Activated CD4-positive, alpha-beta memory T cell treated with anti-CD3 and anti-CD28 coated beads for 36 hours (primary cell): ENCODE measurements at regions not wholly inside any gene's neighbourhood (a gene's known extent, or its start where the extent isn't known, plus 50 kb on each side); places are given as distances from the start of the nearest gene placed in this dataset.

Experiments
- CTCF ChIA-PET: fragments of 350-600 bp; sonication (Branson Sonifier 250); formaldehyde crosslinking; loops from one replicate; lab custom pipeline; 2021; ENCODE audit warnings: antibody characterized with exemption, inconsistent platforms; lab: Charles Lee
- POLR2A ChIA-PET: fragments of 350-600 bp; sonication (Branson Sonifier 250); formaldehyde crosslinking; loops from one replicate; lab custom pipeline; 2021; ENCODE audit warnings: antibody characterized with exemption; lab: Charles Lee
- DNase-seq: peaks from one replicate; pipeline ENCODE4 v3.0.0-alpha.2; 2020
- H3K27ac Mint-ChIP-seq: one replicate; pipeline ENCODE4 v1.8.0; 2021; ENCODE audit warnings: mixed read lengths
- H3K27me3 Mint-ChIP-seq: one replicate; pipeline ENCODE4 v1.8.0; 2021; ENCODE audit warnings: mixed read lengths
- H3K36me3 Mint-ChIP-seq: one replicate; pipeline ENCODE4 v1.8.0; 2021; ENCODE audit warnings: mixed read lengths
- H3K4me1 Mint-ChIP-seq: one replicate; pipeline ENCODE4 v1.8.0; 2021; ENCODE audit warnings: low read depth, mixed read lengths
- H3K4me3 Mint-ChIP-seq: one replicate; pipeline ENCODE4 v1.8.0; 2021; ENCODE audit warnings: mild to moderate bottlenecking, mixed read lengths
- H3K9me3 Mint-ChIP-seq: one replicate; pipeline ENCODE4 v1.8.0; 2021; ENCODE audit warnings: mixed read lengths
- intact Hi-C: fragments of 100-400 bp; cut with micrococcal nuclease; formaldehyde crosslinking; loops from one replicate; pipeline ENCODE4 v1.15.1; 2023

- peaks cover 9% of the 10 kb centered on the region for H3K27me3 Mint-ChIP-seq
- intact Hi-C loops = no loop called here
- CTCF ChIA-PET = interaction anchor here (0.9 to 1.4 kb wide), 2 partner anchors 16 to 254 kb away, joined by 3 read pairs; no protein-coding TSS in a partner anchor
Observed at GRCh38 chr17:27396941-27397340, 59.3 kb upstream of the KSR1 start.

GRCh38 chr17:27398691-27399090 lies 57.6 kb upstream of the KSR1 start:
- Mint-ChIP-seq H3K9me3 (no peaks in the 10 kb centered on the region), H3K36me3 (no peaks in the 10 kb centered on the region), H3K4me1 (no peaks in the 10 kb centered on the region), H3K4me3 (no peak overlapping the region), H3K27me3 (peaks cover 9% of the 10 kb centered on the region), H3K27ac (no peak overlapping the region)
- intact Hi-C loops = no loop called here
- CTCF ChIA-PET = interaction anchor here (0.5 to 0.9 kb wide), 2 partner anchors 9 to 201 kb away, joined by 3 to 5 read pairs; no protein-coding TSS in a partner anchor
- POLR2A ChIA-PET = no interaction called here
- no peak for DNase-seq

More at GRCh38 chr17:27396941-27397340, 59.3 kb upstream of the KSR1 start:
- Mint-ChIP-seq H3K27ac (no peak overlapping the region), H3K4me3 (no peak overlapping the region), H3K4me1 (no peaks in the 10 kb centered on the region), H3K9me3 (no peaks in the 10 kb centered on the region), H3K36me3 (no peaks in the 10 kb centered on the region)
- POLR2A ChIA-PET = no interaction called here
- DNase-seq = no peak

GRCh38 chr17:27400991-27401390 lies 55.3 kb upstream of the KSR1 start:
- no peak overlapping the region for H3K27ac Mint-ChIP-seq
- no peak for DNase-seq
- no peaks in the 10 kb centered on the region for H3K36me3 Mint-ChIP-seq
- POLR2A ChIA-PET = no interaction called here
- CTCF ChIA-PET = no interaction called here
- intact Hi-C loops = no loop called here
- no peak overlapping the region for H3K4me3 Mint-ChIP-seq
- H3K27me3 Mint-ChIP-seq = peaks cover 1% of the 10 kb centered on the region
- H3K4me1 Mint-ChIP-seq = no peaks in the 10 kb centered on the region
- no peaks in the 10 kb centered on the region for H3K9me3 Mint-ChIP-seq

GRCh38 chr17:27402943-27403342 lies 53.3 kb upstream of the KSR1 start:
- DNase-seq = no peak
- H3K36me3 Mint-ChIP-seq = no peaks in the 10 kb centered on the region
- no peaks in the 10 kb centered on the region for H3K9me3 Mint-ChIP-seq
- no peaks in the 10 kb centered on the region for H3K27me3 Mint-ChIP-seq
- intact Hi-C loops = no loop called here
- no peaks in the 10 kb centered on the region for H3K4me1 Mint-ChIP-seq
- H3K27ac Mint-ChIP-seq = no peak overlapping the region
- ChIA-PET POLR2A (no interaction called here), CTCF (no interaction called here)
- no peak overlapping the region for H3K4me3 Mint-ChIP-seq

GRCh38 chr17:27403480-27404005 lies 52.7 kb upstream of the KSR1 start:
- no peaks in the 10 kb centered on the region for H3K27me3 Mint-ChIP-seq
- no peak overlapping the region for H3K27ac Mint-ChIP-seq
- H3K4me1 Mint-ChIP-seq = no peaks in the 10 kb centered on the region
- H3K4me3 Mint-ChIP-seq = no peak overlapping the region
- intact Hi-C loops = no loop called here
- no peaks in the 10 kb centered on the region for H3K36me3 Mint-ChIP-seq
- no peak for DNase-seq
- CTCF ChIA-PET = no interaction called here
- POLR2A ChIA-PET = no interaction called here
- no peaks in the 10 kb centered on the region for H3K9me3 Mint-ChIP-seq

GRCh38 chr17:27404676-27405075 lies 51.6 kb upstream of the KSR1 start:
- intact Hi-C loops = no loop called here
- Mint-ChIP-seq H3K36me3 (no peaks in the 10 kb centered on the region), H3K27ac (no peak overlapping the region), H3K9me3 (no peaks in the 10 kb centered on the region), H3K4me3 (no peak overlapping the region), H3K4me1 (no peaks in the 10 kb centered on the region), H3K27me3 (no peaks in the 10 kb centered on the region)
- no peak for DNase-seq
- CTCF ChIA-PET = no interaction called here
- POLR2A ChIA-PET = interaction anchor here (0.6 kb wide), 1 partner anchor 119 kb away, joined by 3 read pairs; no protein-coding TSS in a partner anchor
